ENCODE measurements at regions not wholly inside any gene's neighbourhood (a gene's known extent, or its start where the extent isn't known, plus 50 kb on each side); places are given as distances from the start of the nearest gene placed in this dataset.

DNA sequence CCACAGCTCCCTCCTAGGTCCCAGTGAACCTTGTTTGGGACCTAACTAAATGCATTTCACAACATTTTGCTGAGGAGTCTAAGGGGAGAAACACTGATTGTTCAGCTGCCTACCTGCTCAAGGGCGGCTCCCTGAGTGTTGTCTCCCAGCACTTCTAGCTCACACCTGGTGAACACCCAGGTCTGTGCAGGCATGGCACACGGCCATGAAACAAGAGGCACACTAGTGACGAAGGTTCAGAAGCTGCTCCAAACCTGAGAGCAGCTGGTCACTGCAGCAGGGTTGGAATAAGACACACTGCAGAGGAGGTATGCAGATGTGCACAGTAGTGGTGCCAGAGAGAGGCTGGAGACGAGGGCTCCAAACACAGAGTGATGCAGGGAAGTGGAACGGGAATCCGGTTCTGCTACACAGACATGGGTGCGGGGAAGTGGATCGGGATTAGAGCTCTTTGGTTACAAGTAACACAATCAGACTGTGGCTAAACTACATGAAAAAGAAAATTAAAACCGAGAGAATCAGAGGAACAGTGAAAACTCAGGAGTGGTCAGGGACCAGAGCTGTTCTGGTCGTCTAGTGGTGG, 486.1 kb upstream of the CDH4 start:
- ChIA-PET POLR2A (no interaction called here), CTCF (no interaction called here)
- TF ChIP-seq, protein P1, sequence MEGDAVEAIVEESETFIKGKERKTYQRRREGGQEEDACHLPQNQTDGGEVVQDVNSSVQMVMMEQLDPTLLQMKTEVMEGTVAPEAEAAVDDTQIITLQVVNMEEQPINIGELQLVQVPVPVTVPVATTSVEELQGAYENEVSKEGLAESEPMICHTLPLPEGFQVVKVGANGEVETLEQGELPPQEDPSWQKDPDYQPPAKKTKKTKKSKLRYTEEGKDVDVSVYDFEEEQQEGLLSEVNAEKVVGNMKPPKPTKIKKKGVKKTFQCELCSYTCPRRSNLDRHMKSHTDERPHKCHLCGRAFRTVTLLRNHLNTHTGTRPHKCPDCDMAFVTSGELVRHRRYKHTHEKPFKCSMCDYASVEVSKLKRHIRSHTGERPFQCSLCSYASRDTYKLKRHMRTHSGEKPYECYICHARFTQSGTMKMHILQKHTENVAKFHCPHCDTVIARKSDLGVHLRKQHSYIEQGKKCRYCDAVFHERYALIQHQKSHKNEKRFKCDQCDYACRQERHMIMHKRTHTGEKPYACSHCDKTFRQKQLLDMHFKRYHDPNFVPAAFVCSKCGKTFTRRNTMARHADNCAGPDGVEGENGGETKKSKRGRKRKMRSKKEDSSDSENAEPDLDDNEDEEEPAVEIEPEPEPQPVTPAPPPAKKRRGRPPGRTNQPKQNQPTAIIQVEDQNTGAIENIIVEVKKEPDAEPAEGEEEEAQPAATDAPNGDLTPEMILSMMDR (IDR thresholded peaks at IDR 0.05): no peak
- Mint-ChIP-seq H3K36me3 (ENCODE audit: low read depth) (no peaks in the 10 kb centered on the region), H3K27me3 (peaks cover 5% of the 10 kb centered on the region), H3K4me1 (ENCODE audit: low read depth) (no peaks in the 10 kb centered on the region), H3K9me3 (no peaks in the 10 kb centered on the region), H3K4me3 (no peak overlapping the region), H3K27ac (no peak overlapping the region)
- no peak for DNase-seq
- no peak for ATAC-seq
- intact Hi-C loops (cut with micrococcal nuclease): no loop called here

DNA sequence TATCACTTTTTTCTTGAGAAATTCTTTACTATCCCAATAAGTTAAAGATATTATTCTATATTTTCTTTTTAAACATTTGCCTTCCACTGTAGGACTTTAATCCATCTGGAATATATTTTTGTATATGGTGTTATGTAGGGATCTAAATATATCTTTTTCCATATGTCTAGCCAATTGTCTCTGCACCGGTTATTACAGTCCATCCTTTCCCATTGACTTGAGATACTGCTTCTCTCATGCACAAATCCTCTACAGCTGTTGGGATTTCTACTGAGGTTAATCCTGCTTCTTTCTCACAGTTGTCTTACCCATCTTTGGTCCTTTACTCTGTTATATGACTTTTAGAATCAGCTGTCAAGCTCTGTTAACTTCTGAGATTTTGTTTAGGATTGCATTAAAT, 483.8 kb upstream of the CDH4 start:
- ChIA-PET POLR2A (interaction anchor here (0.6 kb wide), 1 partner anchor 19 kb away, joined by 3 read pairs; no protein-coding TSS in a partner anchor), CTCF (no interaction called here)
- Mint-ChIP-seq H3K4me3 (no peak overlapping the region), H3K27ac (no peak overlapping the region), H3K27me3 (peaks cover 2% of the 10 kb centered on the region), H3K9me3 (no peaks in the 10 kb centered on the region), H3K4me1 (ENCODE audit: low read depth) (no peaks in the 10 kb centered on the region), H3K36me3 (ENCODE audit: low read depth) (no peaks in the 10 kb centered on the region)
- TF ChIP-seq, protein P1 (IDR thresholded peaks at IDR 0.05): no peak
- ATAC-seq (no peak), DNase-seq (no peak)
- intact Hi-C loops (cut with micrococcal nuclease): no loop called here

DNA sequence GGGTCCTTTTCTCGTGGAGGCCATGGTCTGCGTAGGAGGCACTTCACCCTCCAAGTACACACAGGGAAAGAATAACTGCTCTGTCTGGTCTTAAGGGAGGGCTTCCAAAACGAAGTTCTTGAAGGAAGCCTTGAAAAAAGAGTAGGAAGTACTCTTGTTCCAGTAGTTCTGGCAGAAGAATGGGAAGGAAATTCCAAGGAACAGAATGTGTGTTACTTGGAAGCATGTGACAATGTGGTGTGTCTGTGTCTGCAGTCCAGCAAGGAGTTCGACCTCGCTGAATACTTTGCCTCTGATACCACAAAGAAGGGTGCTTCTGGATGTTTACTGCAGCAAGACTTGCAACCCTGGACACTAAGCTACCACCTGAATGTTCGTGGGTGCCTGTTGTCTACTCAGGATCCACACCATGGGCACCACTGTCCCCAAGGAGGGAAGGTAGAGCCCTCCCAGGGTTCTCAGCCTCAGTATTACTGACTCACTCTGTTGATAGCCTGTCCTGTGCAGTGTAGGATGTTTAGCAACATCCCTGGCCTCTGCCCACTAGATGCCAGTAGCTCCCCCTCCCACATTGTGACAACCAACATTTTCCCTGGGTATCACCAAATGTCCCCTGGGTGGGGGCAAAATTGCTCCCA, 471.6 kb upstream of the CDH4 start:
- Mint-ChIP-seq H3K36me3 (ENCODE audit: low read depth) (no peaks in the 10 kb centered on the region), H3K27ac (no peak overlapping the region), H3K9me3 (peaks cover 2% of the 10 kb centered on the region), H3K27me3 (no peaks in the 10 kb centered on the region), H3K4me3 (no peak overlapping the region), H3K4me1 (ENCODE audit: low read depth) (no peaks in the 10 kb centered on the region)
- ChIA-PET CTCF (no interaction called here), POLR2A (no interaction called here)
- DNase-seq: no peak
- ATAC-seq: no peak
- intact Hi-C loops (cut with micrococcal nuclease): no loop called here
- TF ChIP-seq, protein P1 (IDR thresholded peaks at IDR 0.05): no peak

DNA sequence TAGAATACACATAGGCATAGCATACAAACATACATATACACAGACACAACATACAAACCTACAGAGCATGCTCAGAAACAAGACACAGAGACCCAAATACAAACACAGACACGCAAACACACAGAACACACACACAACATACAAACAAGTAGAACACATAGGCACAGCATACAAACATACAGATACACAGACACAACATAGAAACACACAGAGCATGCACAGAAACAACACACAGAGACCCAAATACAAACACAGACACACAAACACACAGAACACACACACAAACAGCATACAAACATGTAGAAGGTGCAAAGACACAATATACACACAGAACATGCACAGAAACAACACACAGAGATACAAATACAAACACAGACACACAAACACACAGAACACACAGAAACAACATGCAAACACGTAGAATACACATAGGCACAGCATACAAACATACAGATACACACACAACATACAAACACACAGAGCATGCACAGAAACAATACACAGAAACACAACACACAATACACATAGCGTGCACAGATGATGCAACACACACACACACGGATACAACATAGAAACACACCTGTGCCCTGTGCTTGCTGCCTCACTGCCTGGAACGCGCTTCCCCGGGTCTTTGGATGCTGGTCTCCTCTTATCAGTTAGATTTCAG, 469.0 kb upstream of the CDH4 start:
- no peak for DNase-seq
- Mint-ChIP-seq H3K4me1 (ENCODE audit: low read depth) (no peaks in the 10 kb centered on the region), H3K27me3 (no peaks in the 10 kb centered on the region), H3K9me3 (peaks cover 2% of the 10 kb centered on the region), H3K36me3 (ENCODE audit: low read depth) (no peaks in the 10 kb centered on the region), H3K4me3 (no peak overlapping the region), H3K27ac (no peak overlapping the region)
- no peak for ATAC-seq
- POLR2A ChIA-PET: no interaction called here
- intact Hi-C loops (cut with micrococcal nuclease): no loop called here
- CTCF ChIA-PET: no interaction called here
- TF ChIP-seq, protein P1 (IDR thresholded peaks at IDR 0.05): no peak

DNA sequence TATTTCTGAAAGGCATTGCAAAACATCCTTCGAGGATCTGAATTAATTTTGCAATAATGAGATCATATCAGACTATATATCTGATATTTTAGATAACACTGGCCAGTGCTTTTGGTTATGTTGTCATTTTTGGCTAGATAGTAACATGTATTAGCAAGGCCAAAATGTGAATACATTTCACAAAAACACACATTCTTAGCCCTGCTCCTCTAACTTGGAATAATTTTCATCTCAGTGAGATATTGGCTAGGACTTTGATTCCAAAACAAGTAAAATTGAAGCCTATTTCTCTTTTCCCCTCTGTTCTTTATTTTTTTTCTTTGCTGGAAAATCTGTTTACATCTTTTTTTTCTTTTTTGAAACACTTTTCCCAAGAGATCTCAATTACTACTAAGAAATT, 466.8 kb upstream of the CDH4 start:
- TF ChIP-seq, protein P1 (IDR thresholded peaks at IDR 0.05): no peak
- Mint-ChIP-seq H3K4me1 (ENCODE audit: low read depth) (no peaks in the 10 kb centered on the region), H3K9me3 (peaks cover 2% of the 10 kb centered on the region), H3K27me3 (no peaks in the 10 kb centered on the region), H3K27ac (no peak overlapping the region), H3K4me3 (no peak overlapping the region), H3K36me3 (ENCODE audit: low read depth) (no peaks in the 10 kb centered on the region)
- DNase-seq: no peak
- ATAC-seq: no peak
- intact Hi-C loops (cut with micrococcal nuclease): no loop called here
- ChIA-PET CTCF (no interaction called here), POLR2A (no interaction called here)

All from activated CD8-positive, alpha-beta T cell treated with anti-CD3 and anti-CD28 coated beads for 36 hours (primary cell).